SU-DHL-6 (cell line): ENCODE measurements at regions not wholly inside any gene's neighbourhood (a gene's known extent, or its start where the extent isn't known, plus 50 kb on each side); places are given as distances from the start of the nearest gene placed in this dataset.

ENCODE experiments used
- H2AFZ ChIP-seq: fragments of 200-600 bp; sonication (generic); 2 replicates; pipeline ENCODE4 v1.6.1; 2014; ENCODE audit warnings: low read depth, mild to moderate bottlenecking, moderate library complexity, mixed read lengths, antibody characterized with exemption, low read length; ENCODE audit not compliant: severe bottlenecking
- H3F3A ChIP-seq: fragments of 200-600 bp; shearing (Covaris generic); 2 replicates; pipeline ENCODE4 v1.6.0; 2016; ENCODE audit warnings: antibody characterized with exemption, mild to moderate bottlenecking; ENCODE audit not compliant: insufficient read depth
- H3K27ac ChIP-seq: fragments of 200-600 bp; sonication (generic); 2 replicates; pipeline ENCODE4 v1.5.1; 2016; ENCODE audit warnings: low read depth, mild to moderate bottlenecking, low read length, moderate library complexity, mixed read lengths
- H3K27me3 ChIP-seq: fragments of 200-600 bp; sonication (generic), shearing (Covaris generic); 2 replicates; pipeline ENCODE4 v1.6.0; 2014; ENCODE audit warnings: mild to moderate bottlenecking, low read length
- H3K36me3 ChIP-seq: fragments of 200-600 bp; sonication (generic); 2 replicates; pipeline ENCODE4 v1.6.1; 2014; ENCODE audit warnings: mild to moderate bottlenecking, low read length, mixed read lengths
- H3K4me2 ChIP-seq: fragments of 300-600, 200-600 bp; shearing (Covaris generic), sonication (generic); 2 replicates; pipeline ENCODE4 v1.6.0; 2014; ENCODE audit warnings: low read length, low read depth, mild to moderate bottlenecking; ENCODE audit not compliant: poor library complexity, severe bottlenecking
- H3K4me3 ChIP-seq: fragments of 200-600 bp; sonication (generic); 2 replicates; pipeline ENCODE4 v1.5.1; 2014; ENCODE audit warnings: antibody characterized with exemption, low read length, mild to moderate bottlenecking, mixed read lengths; ENCODE audit not compliant: insufficient read depth, poor library complexity, severe bottlenecking
- H3K79me2 ChIP-seq: fragments of 200-600 bp; sonication (generic); 2 replicates; pipeline ENCODE4 v1.6.1; 2014; ENCODE audit warnings: mild to moderate bottlenecking, low read length, moderate library complexity; ENCODE audit not compliant: insufficient read depth
- H3K9ac ChIP-seq: fragments of 200-600 bp; sonication (generic); 2 replicates; pipeline ENCODE4 v1.7.0; 2014; ENCODE audit warnings: mild to moderate bottlenecking, low read length
- H3K9me2 ChIP-seq: fragments of 200-600 bp; sonication (generic); replicated peaks from 2 replicates; pipeline ENCODE4 v1.6.1; 2014; ENCODE audit warnings: low read length; ENCODE audit not compliant: insufficient read depth
- H3K9me3 ChIP-seq: fragments of 200-600 bp; sonication (generic); 2 replicates; pipeline ENCODE4 v1.6.1; 2014; ENCODE audit warnings: low read length, mixed read lengths; ENCODE audit not compliant: insufficient read depth
- H4K20me1 ChIP-seq: fragments of 200-600 bp; sonication (generic); 2 replicates; pipeline ENCODE4 v1.6.1; 2014; ENCODE audit warnings: low read depth, mild to moderate bottlenecking, antibody characterized with exemption, low read length, moderate library complexity, mixed read lengths
- CTCF ChIP-seq: fragments of 200-600 bp; sonication (generic); IDR thresholded peaks from one replicate; pipeline ENCODE4 v1.5.1; 2017; ENCODE audit warnings: antibody characterized with exemption, mild to moderate bottlenecking, low read length, moderate library complexity; ENCODE audit not compliant: insufficient read depth, poor library complexity, severe bottlenecking
- EZH2phosphoT487 ChIP-seq: fragments of 200-600 bp; sonication (generic), shearing (Covaris generic); conservative IDR thresholded peaks from 2 replicates; pipeline ENCODE4 v1.6.1; 2018; ENCODE audit warnings: mild to moderate bottlenecking, antibody characterized with exemption, low read length, moderate library complexity, mixed read lengths

GRCh38 chr5:94017579-94017978 lies 276.2 kb upstream of the POU5F2 start:
- peaks cover 5% of the 10 kb centered on the region; the same call in 1 of the 2 replicates for H3K36me3 ChIP-seq
- no peak overlapping the region for H3K4me3 ChIP-seq
- no peak overlapping the region for H2AFZ ChIP-seq
- no peak overlapping the region for H3K9ac ChIP-seq
- H4K20me1 ChIP-seq: no peaks in the 10 kb centered on the region
- no peak overlapping the region for H3K4me2 ChIP-seq
- no peaks in the 10 kb centered on the region for H3K9me3 ChIP-seq
- no peaks in the 10 kb centered on the region for H3K27me3 ChIP-seq
- no peaks in the 10 kb centered on the region for H3K9me2 ChIP-seq
- no peaks in the 10 kb centered on the region for H3K79me2 ChIP-seq
- H3F3A ChIP-seq: no peaks in the 10 kb centered on the region
- no peak overlapping the region for H3K27ac ChIP-seq
- TF ChIP-seq CTCF (no peak), EZH2phosphoT487 (no peak)

GRCh38 chr5:94010814-94011213 lies 269.4 kb upstream of the POU5F2 start:
- H3K4me2 ChIP-seq: no peak overlapping the region
- H3K9me3 ChIP-seq: no peaks in the 10 kb centered on the region
- TF ChIP-seq CTCF: no peak
- no peak for TF ChIP-seq EZH2phosphoT487
- no peak overlapping the region for H3K27ac ChIP-seq
- H3K9ac ChIP-seq: no peak overlapping the region
- H3K36me3 ChIP-seq: peaks cover 2% of the 10 kb centered on the region; the same call in 1 of the 2 replicates
- no peaks in the 10 kb centered on the region for H3K9me2 ChIP-seq
- H3K79me2 ChIP-seq: no peaks in the 10 kb centered on the region
- no peaks in the 10 kb centered on the region for H4K20me1 ChIP-seq
- no peaks in the 10 kb centered on the region for H3K27me3 ChIP-seq
- peaks cover 5% of the 10 kb centered on the region; the same call in 1 of the 2 replicates for H3F3A ChIP-seq
- H2AFZ ChIP-seq: no peak overlapping the region
- H3K4me3 ChIP-seq: no peak overlapping the region

- no peak overlapping the region for H2AFZ ChIP-seq
- H3K27ac ChIP-seq: no peak overlapping the region
- H4K20me1 ChIP-seq: no peaks in the 10 kb centered on the region
- H3K27me3 ChIP-seq: no peaks in the 10 kb centered on the region
- H3K79me2 ChIP-seq: no peaks in the 10 kb centered on the region
- TF ChIP-seq EZH2phosphoT487: no peak
- no peak for TF ChIP-seq CTCF
- H3K4me2 ChIP-seq: no peak overlapping the region
- 0 out of 2 replicates have a peak, but pooled peaks cover 2% of the 10 kb centered on the region for H3K36me3 ChIP-seq
- peaks cover 5% of the 10 kb centered on the region; the same call in 1 of the 2 replicates for H3F3A ChIP-seq
- H3K9me2 ChIP-seq: no peaks in the 10 kb centered on the region
- H3K9me3 ChIP-seq: no peaks in the 10 kb centered on the region
- no peak overlapping the region for H3K4me3 ChIP-seq
- no peak overlapping the region for H3K9ac ChIP-seq
These were observed 267.8 kb upstream of the POU5F2 start for GRCh38 chr5:94009161-94009560.
